Activated naive CD4-positive, alpha-beta T cell treated with anti-CD3 and anti-CD28 coated beads, Interleukin-2, amount 50 U/mL, for 16 hours (primary cell): ENCODE measurements at regions not wholly inside any gene's neighbourhood (a gene's known extent, or its start where the extent isn't known, plus 50 kb on each side); places are given as distances from the start of the nearest gene placed in this dataset.

Experiments
- DNase-seq: peaks from one replicate; pipeline ENCODE4 v3.0.0-alpha.2; 2020

DNA sequence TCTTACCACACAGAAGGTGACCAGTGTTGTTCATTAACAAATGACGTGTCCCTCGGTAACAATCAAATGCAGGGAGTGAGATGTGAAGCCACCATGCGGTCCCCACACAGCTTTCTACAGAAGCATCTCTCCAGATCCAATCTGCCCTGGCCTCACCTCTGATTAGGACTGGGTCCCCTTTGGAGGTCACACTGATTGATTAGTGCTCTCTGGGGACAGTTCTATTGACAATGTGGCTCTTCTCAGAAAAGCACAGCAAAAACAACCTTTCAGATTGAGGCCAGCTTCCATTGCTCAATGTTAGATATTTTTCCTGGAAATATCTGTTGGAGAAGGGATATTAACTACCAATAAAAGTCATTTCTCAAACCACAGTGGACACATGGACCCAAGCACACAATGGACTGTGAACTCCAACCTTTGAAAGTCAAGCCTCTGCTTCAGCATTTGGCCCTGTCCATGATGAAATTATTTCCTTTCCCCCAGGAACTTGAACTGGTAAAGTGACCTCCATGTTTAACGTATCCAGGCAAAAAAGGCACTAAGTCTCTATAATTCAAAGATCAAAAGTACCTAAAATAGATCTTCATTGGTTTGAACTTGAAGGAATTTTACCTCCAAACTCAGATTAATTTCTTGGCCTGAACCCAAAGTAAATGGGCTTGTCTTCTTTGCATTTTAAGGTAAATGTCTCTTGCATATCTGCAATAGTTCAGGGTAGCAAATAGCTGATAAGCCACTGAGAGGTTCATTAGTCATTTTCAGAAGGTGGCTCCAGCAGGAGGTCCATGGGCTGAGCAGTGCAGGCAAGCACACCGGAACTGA is 118.5 kb downstream of the FOXA2 start:
- no peak for DNase-seq

DNA sequence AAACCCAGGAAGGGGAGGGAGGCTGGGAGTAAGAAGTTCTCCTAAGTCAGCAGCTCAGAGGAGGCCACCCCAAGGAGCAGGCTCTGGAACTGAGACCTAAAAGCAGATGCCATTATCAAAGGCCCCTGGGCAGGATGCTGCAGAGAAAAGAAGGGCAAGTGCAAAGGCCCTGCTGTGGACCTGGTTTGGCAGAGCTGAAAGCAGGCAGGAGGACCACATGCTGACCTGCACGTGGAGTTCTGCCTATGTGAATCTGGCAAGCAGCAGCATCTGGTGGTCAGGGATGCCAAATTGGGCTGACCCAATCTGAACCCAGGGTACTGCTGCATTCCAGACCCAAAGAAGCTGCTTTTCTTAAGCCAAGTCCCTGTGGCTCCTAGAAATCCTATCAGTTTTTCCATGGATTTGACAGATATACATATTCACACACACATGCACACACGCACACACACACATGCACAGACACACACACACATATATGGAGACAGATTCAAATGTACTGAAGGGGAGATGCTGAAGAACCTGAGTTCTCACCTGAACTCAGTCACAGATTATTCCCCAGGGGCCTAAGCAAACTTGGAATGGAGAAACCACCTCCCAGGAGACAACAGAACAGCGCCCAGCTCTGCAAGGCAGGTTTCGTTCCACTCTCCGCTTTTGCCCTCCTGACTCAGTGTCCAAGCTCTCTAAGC is 119.9 kb downstream of the FOXA2 start:
- DNase-seq: no peak

- DNase-seq: no peak
Observed at GRCh38 chr20:22462975-22463914, 121.1 kb downstream of the FOXA2 start.

- no peak for DNase-seq
Observed at GRCh38 chr20:22460803-22461202, 123.6 kb downstream of the FOXA2 start.

GRCh38 chr20:22460231-22460630 is 124.1 kb downstream of the FOXA2 start:
- no peak for DNase-seq

DNA sequence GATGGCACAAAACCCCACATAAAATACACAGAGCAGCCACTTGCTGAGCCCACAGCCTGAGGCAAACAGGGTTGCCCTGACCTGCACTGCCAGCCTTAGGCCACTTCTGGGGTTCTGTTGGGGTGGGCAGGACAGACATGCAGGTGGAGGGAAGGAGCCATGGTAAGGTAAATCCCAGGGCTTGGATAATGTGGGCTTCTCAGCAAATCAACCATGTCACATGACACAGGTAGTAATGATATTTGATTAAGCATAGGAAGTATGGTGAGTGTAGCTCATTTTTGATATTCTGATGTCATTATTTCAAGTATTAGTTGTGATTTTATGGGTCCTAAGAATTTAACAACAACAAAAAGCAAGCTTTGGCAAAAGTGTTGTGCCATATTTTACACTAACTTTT is 124.6 kb downstream of the FOXA2 start:
- DNase-seq: no peak

DNA sequence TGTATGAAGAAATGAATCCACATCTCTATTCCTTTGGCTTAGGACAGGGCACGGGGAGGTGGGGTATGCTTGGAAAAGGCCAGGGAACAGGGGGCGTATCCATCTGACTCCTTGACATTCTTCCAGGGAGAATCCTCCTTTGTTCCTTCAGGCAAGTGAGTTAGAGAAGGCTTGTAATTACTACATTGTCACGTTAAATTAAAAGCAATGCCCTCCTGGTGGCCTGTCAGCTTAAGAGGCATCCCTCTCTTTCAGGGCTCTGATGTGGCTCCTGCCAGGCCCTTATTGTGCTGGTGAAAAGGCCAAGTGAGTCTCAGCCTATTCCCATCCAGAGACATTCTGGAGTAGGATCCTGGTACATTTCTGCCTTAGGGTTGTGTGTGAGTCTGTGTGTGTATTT is 128.3 kb downstream of the FOXA2 start:
- no peak for DNase-seq

- DNase-seq: no peak
Observed at GRCh38 chr20:22455259-22455658, 129.1 kb downstream of the FOXA2 start.

- no peak for DNase-seq
Observed at GRCh38 chr20:22453244-22454080, 130.9 kb downstream of the FOXA2 start.

GRCh38 chr20:22452442-22453011 is 131.8 kb downstream of the FOXA2 start:
- no peak for DNase-seq

- DNase-seq: no peak
Observed at GRCh38 chr20:22450537-22450936, 133.8 kb downstream of the FOXA2 start.

DNA sequence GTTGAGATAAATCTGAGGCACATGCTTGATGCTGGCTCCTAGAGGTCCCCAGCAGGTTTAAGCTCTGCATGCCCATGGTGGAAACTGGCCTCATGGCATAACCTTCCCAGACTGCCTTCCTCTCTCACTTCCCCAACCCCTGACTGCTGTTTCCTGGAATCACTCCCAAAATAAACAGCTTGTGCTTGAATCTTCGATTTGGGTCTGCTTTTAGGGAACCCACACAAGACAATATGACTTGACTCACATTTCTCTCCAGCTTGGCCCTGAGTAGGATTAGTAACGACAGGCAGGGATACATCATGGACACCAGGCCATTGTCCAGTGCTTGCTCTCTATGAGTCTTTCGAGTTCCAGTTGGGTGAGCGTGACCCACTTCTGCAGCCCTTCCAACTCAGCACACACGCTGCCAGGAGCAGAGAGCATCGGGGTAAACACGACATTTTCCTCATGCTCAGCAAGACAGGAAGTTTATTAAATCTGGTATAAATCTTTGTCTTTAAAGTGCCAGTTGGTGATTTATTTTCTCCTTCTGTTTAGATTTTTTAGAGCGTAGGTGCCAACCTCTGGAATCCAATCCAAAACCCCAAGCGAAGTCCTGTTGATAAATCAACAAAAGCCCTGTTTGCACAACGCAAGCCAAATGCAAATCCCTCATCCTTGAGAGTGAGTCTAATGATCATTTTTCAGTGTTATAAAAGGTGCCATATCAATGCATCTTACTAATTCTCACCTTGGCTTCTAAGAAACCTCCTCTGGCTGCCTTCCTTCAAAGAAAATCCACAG is 135.0 kb downstream of the FOXA2 start:
- no peak for DNase-seq

GRCh38 chr20:22447447-22447778 is 137.0 kb downstream of the FOXA2 start:
- DNase-seq: no peak

DNA sequence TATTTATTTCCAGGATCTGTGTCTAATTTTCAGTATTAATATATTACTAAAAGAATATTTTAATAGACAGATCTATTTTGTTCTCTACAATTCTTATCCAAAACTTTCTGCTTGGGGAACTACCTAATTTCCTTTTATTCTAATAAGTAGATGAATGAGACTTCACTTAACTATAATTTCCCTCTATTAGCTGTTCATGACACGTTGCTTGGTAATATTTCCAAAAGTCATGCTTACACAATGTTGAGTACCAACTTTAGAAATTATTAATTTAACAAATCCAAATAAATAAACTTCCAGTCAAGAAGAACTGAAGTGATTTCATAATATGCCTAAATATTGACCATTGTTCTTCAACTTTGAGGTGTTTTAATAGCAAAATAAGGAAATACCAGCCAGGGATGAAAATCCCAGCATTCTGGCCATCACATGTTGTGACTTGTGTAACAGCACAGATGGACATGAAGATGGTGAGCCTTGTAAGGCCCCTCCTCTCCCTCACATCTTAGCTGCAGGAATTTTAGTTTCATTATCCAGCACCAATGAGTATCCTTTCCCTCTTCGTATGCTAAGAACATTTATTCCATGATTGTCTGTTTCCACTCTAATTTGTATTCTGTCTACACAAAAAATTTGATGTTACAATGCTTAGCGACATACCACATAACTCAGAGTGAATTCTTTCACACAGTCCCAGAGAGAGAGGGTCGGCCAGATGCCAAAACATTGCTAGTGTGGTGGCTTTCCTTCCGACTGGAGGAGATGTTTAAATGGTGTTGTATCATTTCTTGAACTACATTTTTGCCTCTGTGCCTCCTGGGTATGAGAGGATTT is 137.5 kb downstream of the FOXA2 start:
- DNase-seq: no peak

DNA sequence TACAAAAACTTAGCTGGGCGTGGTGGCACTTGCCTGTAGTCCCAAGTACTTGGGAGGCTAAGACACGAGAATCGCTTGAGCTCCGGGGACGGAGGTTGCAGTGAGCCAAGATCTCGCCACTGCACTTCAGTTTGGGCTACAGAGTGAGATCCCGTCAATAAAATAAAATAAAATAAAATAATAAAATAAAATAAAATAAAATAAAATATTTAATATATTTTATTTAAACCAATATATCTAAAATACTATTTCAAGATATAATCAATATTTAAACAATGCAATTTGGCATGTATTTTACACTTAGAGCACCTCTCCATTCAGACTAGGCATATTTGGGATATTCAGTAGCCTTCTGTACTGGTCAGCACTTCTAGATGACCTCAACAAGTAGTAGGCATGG is 142.1 kb downstream of the FOXA2 start:
- DNase-seq: no peak

- no peak for DNase-seq
Observed at GRCh38 chr20:22438926-22439325, 145.4 kb downstream of the FOXA2 start.

GRCh38 chr20:22438346-22438745 is 146.0 kb downstream of the FOXA2 start:
- DNase-seq: no peak

DNA sequence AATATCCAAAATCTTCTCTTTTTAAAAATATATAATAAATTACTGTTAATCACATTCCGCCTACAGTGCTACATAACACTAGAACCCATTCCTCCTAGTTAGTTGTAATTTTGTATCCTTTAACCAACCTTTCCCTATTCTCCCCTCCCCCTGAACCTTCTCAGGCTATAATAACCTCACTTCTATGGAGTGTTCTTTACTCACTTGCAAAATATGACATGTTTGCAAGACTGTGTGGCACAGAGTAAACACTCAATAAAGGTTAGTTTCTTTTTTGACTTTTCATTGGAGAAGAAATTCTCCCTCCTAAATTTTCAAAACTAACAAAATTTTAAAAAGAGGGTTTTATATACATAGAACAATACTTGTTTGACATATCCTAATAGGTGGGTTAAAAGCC is 147.0 kb downstream of the FOXA2 start:
- DNase-seq: no peak

DNA sequence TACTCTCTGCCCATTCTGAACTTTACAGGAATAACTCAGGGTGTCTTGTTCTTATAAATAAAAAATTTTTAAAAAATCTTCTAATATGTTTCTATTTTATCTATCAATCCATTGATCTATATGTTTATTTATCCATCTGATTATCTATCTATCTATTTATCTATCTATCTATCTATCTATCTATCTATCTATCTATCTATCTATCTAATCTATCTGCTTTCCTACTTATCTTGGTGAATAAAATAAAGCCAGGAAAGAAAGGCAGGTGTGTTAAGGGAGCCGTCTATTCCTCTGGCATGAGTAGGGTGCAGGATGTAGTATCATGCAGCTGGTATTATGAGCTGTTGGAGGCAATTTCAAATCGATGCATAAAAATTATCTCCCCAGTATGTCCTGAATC is 153.0 kb downstream of the FOXA2 start:
- no peak for DNase-seq

- DNase-seq: no peak
Observed at GRCh38 chr20:22430746-22431168, 153.6 kb downstream of the FOXA2 start.
